HUES6 (cell line): ENCODE measurements at regions not wholly inside any gene's neighbourhood (a gene's known extent, or its start where the extent isn't known, plus 50 kb on each side); places are given as distances from the start of the nearest gene placed in this dataset.

Experiments
- H3K27ac ChIP-seq: 2 replicates; pipeline ENCODE4 v1.7.0; 2013; ENCODE audit warnings: low read depth, mild to moderate bottlenecking, low read length, inconsistent platforms
- H3K27me3 ChIP-seq: 2 replicates; pipeline ENCODE4 v1.6.1; 2013; ENCODE audit warnings: low read length; ENCODE audit not compliant: control insufficient read depth, insufficient read depth
- H3K36me3 ChIP-seq: 2 replicates; pipeline ENCODE4 v1.6.1; 2013; ENCODE audit warnings: low read length; ENCODE audit not compliant: control insufficient read depth, insufficient read depth
- H3K4me1 ChIP-seq: 2 replicates; pipeline ENCODE4 v1.6.1; 2013; ENCODE audit warnings: low read length; ENCODE audit not compliant: control insufficient read depth, insufficient read depth
- H3K4me3 ChIP-seq: 2 replicates; pipeline ENCODE4 v1.5.1; 2013; ENCODE audit warnings: low read depth, low read length
- H3K9ac ChIP-seq: one replicate; pipeline ENCODE4 v1.6.1; 2013; ENCODE audit warnings: mild to moderate bottlenecking, low read length
- H3K9me3 ChIP-seq: 2 replicates; pipeline ENCODE4 v1.6.1; 2013; ENCODE audit warnings: low read depth, low read length; ENCODE audit not compliant: control insufficient read depth, insufficient read depth

DNA sequence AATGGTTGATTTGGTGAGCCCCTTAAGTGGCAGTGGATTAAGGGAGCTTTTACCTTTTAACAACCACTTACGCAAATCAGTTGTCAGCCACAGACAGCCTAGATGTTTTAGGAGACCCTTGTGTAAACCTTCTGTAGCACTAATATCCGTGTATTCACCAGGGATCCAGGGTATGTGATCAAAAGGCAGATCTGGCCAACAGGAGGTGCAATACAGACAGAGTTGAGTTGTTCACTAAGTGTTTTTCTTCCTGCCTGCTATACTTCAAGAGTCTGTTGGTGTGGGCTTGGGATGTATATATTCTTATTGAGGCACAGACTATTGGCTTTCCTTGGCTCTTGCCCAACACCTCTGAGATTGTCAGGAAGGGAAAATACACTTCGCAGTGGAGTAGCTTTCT is 175.1 kb downstream of the FAT3 start:
- Histone ChIP-seq H3K4me1 (peaks cover 7% of the 10 kb centered on the region; the same call in 1 of the 2 replicates), H3K27me3 (no peaks in the 10 kb centered on the region), H3K9me3 (peaks cover 8% of the 10 kb centered on the region), H3K36me3 (no peaks in the 10 kb centered on the region), H3K9ac (no peak overlapping the region), H3K27ac (no peak overlapping the region), H3K4me3 (no peak overlapping the region)

DNA sequence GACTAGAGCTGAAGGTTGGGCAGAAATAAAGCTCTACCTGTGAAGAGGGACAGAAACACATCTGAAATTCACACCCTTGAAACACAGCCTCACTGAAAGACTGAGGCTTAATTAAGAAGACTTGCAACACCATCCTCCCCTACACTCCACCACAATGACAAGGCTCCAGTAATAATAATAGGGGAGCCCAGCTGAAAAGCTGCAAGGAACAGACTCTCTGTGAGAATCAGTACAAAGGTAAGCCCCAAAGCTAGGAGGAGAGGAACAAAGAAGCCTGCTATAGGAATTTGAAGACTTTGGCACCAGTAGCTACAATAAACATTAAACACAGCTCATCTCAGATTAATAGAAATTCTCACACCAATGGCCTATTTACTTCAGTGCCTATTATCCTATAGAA is 176.9 kb downstream of the FAT3 start:
- Histone ChIP-seq H3K9me3 (peaks cover 9% of the 10 kb centered on the region), H3K4me1 (peaks cover 8% of the 10 kb centered on the region; the same call in 1 of the 2 replicates), H3K9ac (no peak overlapping the region)

DNA sequence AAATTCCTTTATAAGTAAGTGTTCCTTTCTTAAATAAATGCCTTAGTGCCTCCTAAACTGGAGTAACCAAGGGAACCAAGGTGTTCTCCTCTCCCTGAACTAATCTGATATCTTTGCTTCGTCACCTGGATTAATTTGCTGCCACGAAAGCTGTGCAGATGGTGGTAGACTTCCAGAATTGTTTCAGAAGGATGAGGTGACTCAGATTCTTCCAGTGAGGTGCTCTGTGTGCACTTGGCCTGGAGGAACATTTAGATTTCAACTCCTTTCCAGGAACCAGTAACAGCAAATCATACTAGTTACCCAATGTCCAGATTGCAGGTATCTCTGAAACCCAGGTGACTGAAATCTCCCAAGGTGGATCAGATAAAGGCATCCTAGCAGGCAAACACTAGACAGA is 181.9 kb downstream of the FAT3 start:
- Histone ChIP-seq H3K4me1 (peaks cover 35% of the 10 kb centered on the region), H3K9me3 (peaks cover 9% of the 10 kb centered on the region), H3K4me3 (no peak overlapping the region), H3K36me3 (no peaks in the 10 kb centered on the region), H3K27me3 (no peaks in the 10 kb centered on the region), H3K27ac (no peak overlapping the region), H3K9ac (no peak overlapping the region)

More for the DNA sequence above, 176.9 kb downstream of the FAT3 start:
- no peaks in the 10 kb centered on the region for H3K27me3 ChIP-seq
- H3K27ac ChIP-seq: no peak overlapping the region
- H3K4me3 ChIP-seq: no peak overlapping the region
- no peaks in the 10 kb centered on the region for H3K36me3 ChIP-seq

DNA sequence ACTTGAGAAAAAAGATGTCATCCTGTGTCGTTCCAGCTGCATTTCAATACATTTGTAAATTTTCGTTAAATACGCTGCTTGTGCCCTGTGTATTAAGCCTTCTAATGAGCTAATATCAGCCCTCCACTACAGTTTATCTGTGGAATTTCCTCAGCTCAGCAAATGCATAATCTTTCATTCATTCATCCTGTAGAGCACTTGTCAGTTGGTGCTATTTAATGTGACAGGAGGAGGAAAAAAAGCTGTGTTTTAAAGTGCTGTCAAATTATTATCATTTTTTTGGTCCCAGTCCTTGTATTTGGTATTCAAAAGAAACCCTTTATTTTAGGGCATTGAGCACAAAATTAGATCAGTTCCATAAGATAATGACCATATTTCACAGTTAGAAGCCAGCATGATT is 184.7 kb downstream of the FAT3 start:
- H3K36me3 ChIP-seq: no peaks in the 10 kb centered on the region
- no peak overlapping the region for H3K4me3 ChIP-seq
- peaks cover 5% of the 10 kb centered on the region for H3K9me3 ChIP-seq
- no peaks in the 10 kb centered on the region for H3K27me3 ChIP-seq
- no peak overlapping the region for H3K9ac ChIP-seq
- peaks cover 32% of the 10 kb centered on the region for H3K4me1 ChIP-seq
- no peak overlapping the region for H3K27ac ChIP-seq

DNA sequence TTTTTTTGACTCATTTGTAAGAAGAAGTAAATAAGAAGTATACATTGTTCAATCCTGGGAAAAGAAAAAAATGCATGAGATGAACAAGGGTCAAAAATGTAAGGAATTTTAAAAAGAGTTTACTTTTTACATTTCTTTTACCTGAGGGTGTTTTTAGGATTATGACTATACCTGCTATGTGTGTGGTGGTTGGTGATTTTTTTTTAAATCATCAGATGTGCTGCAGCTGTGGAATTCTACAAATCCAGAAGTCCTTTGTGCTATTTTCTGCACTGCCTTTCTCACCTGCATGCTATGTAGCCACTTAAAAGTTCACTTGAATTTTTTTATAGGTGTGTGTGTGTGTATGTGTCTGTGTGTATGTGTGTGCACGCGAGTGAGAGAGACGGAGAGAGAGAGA is 185.3 kb downstream of the FAT3 start:
- no peaks in the 10 kb centered on the region for H3K27me3 ChIP-seq
- no peaks in the 10 kb centered on the region for H3K9me3 ChIP-seq
- no peak overlapping the region for H3K9ac ChIP-seq

DNA sequence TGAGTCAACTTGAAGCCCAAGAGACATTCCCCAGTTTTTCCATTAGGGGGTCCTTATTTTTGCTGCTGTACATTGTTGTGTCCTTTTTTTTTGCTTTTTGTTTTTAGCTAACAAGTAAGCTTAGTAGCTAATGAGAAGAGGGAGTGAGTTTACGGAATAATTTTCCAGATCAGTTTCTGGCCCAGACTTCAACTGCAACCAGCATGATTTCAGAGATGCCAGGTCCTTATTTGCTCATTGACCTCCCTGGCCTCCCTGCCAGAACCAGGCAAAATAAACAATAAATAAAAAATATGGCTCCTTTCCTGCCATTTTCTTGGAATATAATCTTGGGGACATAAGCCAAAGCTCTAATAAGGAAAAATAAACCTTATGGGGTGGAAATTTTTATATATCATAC is 185.9 kb downstream of the FAT3 start:
- H3K36me3 ChIP-seq: no peaks in the 10 kb centered on the region
- no peak overlapping the region for H3K9ac ChIP-seq
- H3K27ac ChIP-seq: no peak overlapping the region
- no peak overlapping the region for H3K4me3 ChIP-seq
- H3K27me3 ChIP-seq: no peaks in the 10 kb centered on the region
- H3K4me1 ChIP-seq: peaks cover 32% of the 10 kb centered on the region
- H3K9me3 ChIP-seq: no peaks in the 10 kb centered on the region

More for the DNA sequence above, 185.3 kb downstream of the FAT3 start:
- H3K4me3 ChIP-seq: no peak overlapping the region
- peaks cover 32% of the 10 kb centered on the region for H3K4me1 ChIP-seq
- no peak overlapping the region for H3K27ac ChIP-seq
- no peaks in the 10 kb centered on the region for H3K36me3 ChIP-seq

DNA sequence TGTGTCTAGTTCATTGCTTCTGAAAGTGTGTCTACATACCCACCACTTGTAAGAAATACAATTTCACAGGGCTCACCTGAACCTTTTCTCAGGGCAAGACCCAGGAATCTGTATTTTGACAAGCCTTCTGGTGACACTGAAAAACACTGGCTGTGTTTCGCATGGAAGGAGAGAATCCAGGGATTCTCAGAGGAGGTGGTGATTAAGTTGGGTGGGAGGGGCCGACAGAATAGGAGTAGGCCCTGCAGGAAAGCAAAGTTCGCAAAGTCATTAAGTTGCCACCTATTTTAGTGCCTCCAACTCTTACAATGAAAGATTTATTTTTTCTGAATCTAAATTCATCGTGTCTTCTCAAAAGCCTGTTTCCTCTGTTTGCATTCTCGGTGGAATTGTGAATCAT is 186.8 kb downstream of the FAT3 start:
- Histone ChIP-seq H3K9me3 (no peaks in the 10 kb centered on the region), H3K27me3 (no peaks in the 10 kb centered on the region), H3K4me3 (no peak overlapping the region), H3K27ac (no peak overlapping the region), H3K9ac (no peak overlapping the region), H3K36me3 (no peaks in the 10 kb centered on the region), H3K4me1 (peaks cover 31% of the 10 kb centered on the region)

DNA sequence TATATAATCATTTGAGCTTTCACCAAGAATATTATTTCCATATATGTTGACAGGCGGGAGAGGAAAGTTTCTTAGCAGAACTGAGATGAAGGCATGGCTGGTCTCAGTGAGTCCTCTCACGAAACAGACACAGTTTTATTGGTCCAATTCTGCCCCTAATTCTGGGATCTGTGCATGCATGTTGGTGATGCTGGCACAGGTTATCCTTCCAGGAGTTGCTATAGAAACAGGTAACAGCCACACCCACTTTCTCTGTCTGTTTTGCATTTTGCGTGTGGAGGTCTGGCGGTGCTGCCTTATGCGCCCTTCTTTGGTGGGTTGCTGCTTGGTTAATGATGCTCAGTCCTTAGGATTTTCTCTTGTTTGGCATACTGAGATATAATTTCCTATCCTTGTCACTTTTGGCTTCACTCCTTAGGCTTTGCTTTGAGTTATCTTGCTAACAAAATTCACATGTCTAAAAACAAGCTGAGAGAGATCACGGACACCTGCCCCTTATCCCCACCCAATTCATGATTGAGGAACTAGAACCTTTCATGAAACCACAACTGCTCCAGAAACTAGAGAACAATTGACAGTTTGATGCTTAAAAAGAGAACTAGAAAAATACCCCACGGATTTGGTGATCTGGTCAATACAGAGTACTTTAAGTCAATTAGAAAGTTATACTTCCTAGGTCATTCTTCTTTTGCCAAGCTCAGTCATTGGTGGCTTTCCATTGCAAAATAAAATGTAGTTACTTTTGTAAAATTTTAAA is 189.3 kb downstream of the FAT3 start:
- no peak overlapping the region for H3K9ac ChIP-seq
- no peak overlapping the region for H3K4me3 ChIP-seq

DNA sequence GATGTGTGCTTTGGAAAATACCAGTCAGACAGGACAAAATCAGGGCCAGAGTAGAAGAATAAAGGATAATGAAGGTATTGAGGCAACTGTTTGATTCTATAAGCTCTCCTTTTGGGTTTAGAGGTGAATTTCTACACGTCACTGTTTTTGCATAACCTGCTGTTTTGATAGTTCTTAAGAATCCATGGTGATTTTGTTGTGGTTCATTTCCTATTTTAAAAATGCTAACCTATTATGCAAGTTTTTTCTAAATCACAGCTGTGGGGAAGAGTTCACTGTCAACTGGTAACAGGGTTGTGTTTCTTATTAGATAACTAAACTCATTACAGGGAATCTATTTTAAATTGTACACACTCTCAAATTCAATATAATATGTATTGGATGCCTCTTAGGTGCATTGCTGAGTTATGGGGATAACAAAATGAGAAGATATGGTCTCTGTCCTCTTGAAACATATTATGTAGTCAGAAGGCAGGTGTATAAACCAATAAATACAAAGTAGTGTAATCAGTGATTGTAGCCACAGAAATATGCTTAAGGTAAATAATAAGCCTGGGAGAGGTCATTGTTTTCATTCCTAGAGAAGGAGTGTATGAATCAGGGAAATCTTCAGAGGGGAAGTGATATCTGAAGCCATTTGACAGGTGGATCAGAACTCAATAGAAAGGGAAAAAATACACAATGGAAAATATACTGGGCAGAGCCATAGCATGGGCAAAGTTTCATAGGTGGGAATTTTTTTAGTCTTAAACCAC is 192.5 kb downstream of the FAT3 start:
- Histone ChIP-seq H3K36me3 (no peaks in the 10 kb centered on the region), H3K4me3 (no peak overlapping the region), H3K27ac (no peak overlapping the region), H3K27me3 (no peaks in the 10 kb centered on the region), H3K9me3 (no peaks in the 10 kb centered on the region), H3K9ac (no peak overlapping the region), H3K4me1 (no peaks in the 10 kb centered on the region)

More for the DNA sequence above, 189.3 kb downstream of the FAT3 start:
- Histone ChIP-seq H3K9me3 (no peaks in the 10 kb centered on the region), H3K27me3 (no peaks in the 10 kb centered on the region), H3K27ac (no peak overlapping the region), H3K36me3 (no peaks in the 10 kb centered on the region), H3K4me1 (peaks cover 14% of the 10 kb centered on the region)

DNA sequence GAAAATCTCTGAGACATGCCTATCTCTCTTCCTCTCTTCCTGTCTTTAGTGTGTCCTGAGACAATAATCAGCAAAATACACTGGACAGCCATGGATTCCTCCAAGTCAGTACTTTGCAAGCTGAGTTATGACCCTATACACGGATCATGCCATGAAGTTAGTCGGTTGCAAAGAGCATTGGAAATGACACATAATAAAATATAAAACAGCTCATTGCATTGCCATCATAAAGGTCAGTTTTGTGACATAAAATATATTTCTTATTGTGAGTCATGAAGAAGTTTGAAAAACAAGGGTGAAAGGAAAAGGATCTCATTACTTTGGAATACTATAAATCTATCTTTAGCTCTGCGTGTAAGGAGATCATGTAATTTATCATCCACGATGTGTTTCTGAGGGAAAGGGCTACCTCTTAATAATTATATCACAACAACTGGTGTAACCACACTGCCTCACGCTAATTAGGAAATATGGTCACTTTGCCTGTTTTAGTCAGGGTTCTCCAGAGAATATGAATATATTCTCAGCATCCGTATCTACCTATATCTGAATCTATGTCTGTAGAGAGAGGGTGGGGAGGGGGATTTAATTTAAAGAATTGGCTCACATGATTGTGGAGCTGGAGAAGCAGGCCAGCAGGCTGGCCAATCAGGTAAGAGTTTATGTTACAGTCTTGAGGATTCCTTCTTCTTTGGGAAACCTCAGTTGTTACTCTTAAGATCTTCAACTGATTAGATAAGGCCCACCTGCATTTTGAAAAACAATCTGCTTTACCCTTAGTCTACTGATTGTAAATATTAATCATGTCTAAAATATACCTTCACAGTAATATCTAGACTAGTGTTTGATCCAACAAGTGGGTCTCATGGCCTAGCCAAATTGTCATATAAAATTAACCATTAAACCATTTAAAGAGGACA is 198.8 kb downstream of the FAT3 start:
- Histone ChIP-seq H3K36me3 (no peaks in the 10 kb centered on the region), H3K4me3 (no peak overlapping the region), H3K4me1 (no peaks in the 10 kb centered on the region), H3K27ac (no peak overlapping the region), H3K9ac (no peak overlapping the region), H3K9me3 (no peaks in the 10 kb centered on the region), H3K27me3 (no peaks in the 10 kb centered on the region)
